Bone marrow (tissue), 2 donors: ENCODE measurements at regions not wholly inside any gene's neighbourhood (a gene's known extent, or its start where the extent isn't known, plus 50 kb on each side); places are given as distances from the start of the nearest gene placed in this dataset.
A peak's percentile ranks its signal among the peaks of the same experiment; 100 is the strongest.

Experiments used
- DNase-seq, 2 donors: peaks; one replicate each; lab custom pipeline; 2025; lab: John Stamatoyannopoulos, UW

DNA sequence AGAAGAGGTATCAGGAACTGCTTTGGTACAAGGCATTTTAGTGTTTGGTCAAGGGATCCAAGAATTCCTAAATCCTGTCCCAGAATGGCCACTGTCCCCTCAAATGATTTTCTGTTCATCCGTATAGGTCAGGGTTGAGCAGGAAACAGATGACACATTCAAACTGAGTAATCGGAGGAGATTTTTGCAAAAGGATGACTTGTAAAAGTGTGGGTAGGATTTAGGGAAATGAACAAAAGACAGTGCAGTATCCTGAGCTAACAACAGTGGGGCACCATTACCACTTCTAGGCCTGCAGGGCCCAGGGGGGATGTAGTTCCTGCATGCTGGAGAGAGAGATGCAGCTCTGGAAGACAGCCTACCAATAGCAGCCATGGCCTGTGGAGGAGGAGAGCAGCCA is 290.1 kb downstream of the ZSWIM6 start:
- DNase-seq, result no peak

DNA sequence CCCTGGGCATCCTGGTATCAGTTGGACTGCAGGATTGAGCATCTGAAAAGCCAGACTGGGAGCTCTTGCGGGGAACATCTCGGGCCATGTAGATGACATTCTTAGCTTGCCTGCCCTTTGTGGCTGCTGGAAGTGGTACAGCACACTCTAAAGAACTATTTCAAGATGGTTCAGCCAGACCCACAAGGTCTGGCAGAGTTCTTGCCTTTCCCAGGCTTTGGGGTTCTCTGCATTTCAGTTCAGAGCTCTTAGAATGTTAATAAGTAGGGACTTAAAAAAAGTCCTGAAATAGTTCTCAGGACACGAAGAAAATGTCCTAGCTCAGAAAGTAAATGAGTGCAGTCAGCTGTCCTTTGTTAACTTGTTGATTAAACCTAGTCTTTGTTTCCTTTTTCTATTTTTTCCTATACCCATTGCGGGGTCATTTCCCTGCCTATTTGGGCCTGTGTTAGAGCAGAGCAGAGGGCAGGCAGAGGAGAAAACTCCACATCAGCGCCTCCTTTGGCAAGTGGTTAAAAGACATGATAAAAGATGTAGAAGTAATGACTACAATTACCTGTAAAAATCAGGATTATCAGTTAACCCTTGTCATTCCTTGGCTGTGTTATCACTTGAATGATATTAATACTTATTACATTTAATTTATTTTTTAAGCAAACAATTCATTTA is 291.5 kb downstream of the ZSWIM6 start:
- no peak for DNase-seq

DNA sequence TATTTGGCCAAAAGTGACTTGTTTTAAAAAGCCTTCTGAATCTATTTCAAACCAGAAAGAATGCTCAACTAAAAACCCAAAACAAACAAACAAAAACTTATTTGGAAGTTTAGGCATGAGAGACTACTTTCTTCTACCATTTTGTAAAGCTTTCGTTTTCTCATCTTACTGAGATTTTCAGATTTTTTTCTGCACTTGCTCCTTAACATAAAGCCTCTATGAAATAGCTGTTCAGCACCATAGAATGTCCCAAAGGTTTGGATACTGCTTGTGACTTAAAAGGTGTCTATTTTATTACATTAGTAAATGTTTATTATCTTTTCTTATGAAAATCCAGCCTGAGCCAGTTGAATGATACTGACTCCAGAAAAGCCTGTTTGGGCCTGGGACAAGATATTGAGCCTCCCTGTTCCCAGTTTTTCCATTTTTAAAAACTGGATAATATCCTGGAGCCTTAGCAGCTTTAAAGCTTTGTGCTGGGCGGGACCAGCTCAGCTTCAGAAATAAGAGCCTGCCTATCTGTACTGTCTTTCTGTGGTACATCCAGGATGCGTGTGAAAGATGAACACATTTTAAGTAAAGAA is 292.6 kb downstream of the ZSWIM6 start:
- no peak for DNase-seq

GRCh38 chr5:61625137-61625561 is 293.1 kb downstream of the ZSWIM6 start:
- DNase-seq, result no peak

- peak in 1 of 2 donors; percentile 45 for DNase-seq
Observed at GRCh38 chr5:61625681-61626621, 293.9 kb downstream of the ZSWIM6 start.

DNA sequence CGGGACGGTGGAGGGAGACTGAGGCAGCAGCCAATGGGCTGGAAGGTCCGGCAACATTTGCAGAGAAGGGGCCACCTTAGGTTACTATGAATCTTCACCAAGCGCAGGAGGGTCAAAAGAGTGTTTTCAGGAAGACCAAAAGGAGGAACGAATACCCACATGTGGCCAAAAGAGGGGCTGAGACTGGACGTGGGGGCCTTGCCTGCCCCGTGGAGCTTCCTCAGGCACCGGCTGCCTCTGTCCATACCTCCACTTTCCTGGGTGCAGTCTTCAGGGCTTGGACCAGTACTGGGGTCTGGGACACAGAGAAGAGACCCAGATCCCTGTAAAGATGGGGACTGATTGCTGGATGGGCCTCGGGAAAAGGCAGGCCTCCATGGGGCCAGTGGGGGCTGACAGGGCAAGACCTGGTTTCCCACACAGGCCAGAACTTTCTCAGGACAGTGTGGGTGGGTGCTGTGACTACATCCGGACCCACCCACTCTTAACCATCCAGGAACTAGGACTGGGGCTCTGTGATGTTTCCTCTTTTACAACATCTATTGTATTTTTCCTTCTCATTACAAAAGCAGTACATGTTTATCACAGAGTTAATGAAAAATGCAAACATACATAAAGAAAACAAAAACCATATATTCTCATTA is 294.7 kb downstream of the ZSWIM6 start:
- DNase-seq, result peak in 1 of 2 donors; percentile 31

DNA sequence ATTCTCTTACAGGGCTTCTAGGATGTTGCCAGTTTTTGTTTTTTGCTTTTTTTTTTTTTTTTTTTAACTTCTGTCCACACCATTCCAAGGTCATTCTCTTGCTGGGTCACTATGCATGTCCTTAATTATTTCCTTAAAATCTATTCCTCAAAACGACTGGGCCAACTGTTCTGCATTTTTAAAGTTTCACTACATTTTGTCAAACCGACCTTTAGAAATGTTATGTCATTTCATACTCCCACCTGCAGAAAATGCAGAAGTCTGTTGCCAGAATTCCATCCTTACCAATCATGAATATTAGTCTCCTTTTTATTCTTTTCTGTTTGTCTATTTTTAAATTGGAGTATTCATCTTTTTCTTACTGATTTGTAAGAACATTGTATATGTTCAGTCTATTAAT is 295.5 kb downstream of the ZSWIM6 start:
- no peak for DNase-seq

- no peak for DNase-seq
Observed at GRCh38 chr5:61630908-61631307, 298.9 kb downstream of the ZSWIM6 start.

DNA sequence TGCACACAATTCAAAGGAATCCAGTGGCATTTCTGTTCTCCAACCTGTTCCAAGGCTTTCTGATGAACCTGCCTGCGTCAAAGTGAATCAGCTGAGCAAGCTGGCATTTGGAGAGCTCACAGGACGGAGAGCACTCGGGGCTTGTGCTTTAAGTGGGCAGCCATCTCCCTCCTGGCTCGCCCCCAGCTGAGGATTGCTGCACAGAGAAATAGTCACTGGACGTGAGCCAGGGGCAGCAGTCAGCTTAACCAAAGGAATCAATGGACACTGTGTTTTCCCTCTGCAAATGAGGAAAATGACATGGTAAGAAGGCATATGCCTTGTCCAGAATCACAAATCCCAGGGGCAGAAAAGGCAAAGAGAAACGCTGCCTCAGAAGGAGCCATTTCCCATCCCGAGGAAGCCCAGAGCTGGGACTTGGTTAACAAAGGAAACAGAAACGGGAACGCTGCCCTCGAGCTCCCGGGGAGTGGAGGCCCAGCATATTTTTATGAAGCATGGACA is 299.4 kb downstream of the ZSWIM6 start:
- no peak for DNase-seq

GRCh38 chr5:61632064-61632463 is 300.0 kb downstream of the ZSWIM6 start:
- no peak for DNase-seq

DNA sequence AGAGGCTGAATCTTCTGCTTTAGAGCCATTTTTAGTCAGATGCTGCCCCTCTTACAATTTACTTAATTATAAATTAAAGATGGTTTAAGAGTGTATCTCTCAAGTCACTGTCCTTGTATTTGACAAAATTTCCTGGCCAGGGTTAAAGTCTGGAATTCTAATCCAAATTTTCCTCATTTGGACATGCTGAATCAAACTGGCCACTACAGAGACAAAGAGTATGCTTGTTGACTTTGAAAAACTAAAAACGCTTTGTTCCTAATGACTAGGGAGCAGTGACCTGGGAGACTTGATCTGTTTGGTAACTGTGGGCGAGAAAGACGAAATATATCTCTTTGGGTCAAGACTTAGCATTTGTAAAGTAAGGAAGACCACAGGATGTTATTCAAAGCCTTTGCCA is 303.2 kb downstream of the ZSWIM6 start:
- no peak for DNase-seq

- no peak for DNase-seq
Observed at GRCh38 chr5:61637566-61637965, 305.5 kb downstream of the ZSWIM6 start.

DNA sequence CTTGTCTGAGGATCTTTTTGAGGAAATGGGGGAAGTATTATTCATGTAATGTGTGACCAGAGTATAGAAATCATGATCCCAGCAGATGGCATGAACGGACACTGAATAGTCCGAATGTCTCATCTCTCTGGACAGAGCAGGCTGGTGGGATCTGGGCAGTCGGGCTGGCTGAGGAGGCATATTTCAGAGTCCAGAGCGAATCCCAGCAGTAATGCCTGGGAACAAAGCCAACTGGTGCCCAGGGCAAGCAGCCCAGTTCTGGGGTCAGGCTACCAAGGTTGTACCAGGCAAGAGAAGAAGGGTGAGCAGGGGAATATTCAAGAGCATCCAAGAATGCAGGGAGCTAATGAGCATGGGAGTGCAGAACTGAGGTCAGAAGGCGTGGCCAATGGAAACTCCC is 306.4 kb downstream of the ZSWIM6 start:
- DNase-seq, result no peak

- no peak for DNase-seq
Observed at GRCh38 chr5:61640179-61641021, 308.3 kb downstream of the ZSWIM6 start.

DNA sequence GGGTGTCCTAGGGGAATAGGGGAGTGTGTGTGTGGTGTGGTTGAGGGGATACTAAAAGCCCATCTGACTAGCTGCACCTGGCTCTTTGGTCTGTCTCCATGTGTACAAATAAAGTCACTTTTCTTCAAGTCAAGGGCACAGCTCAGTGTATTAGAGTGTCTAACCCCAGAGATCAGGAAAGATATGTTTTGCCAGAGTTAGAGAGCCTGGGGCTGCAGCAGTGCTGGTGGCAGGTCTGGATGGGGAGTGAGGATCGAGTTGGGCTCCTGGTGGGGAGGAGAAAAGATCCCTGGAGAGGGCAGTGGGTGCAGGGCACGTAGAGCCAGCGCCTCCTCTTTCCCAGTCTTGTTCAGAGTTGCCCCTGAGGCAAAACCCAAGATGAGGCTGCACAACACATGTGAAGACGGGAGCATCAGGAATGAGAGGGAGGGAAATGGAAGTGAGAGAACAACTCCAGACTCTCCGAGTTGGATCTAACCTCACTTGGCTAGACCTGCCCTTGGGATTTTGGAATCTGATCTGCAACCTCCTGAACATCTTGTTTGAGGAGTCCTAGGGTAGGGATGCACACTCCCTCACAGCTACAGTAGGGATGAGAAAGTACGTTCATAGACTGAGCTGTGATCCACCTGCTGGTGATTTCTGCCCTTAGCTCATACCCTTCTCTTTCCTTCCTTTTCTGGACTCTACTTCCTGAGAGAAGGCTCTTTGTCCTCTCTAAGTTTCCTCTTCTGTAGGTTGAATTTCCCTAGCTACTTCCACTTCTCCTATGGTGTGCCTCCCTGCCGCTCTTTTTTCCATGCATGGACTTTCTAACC is 309.9 kb downstream of the ZSWIM6 start:
- no peak for DNase-seq

GRCh38 chr5:61647672-61648071 is 315.6 kb downstream of the ZSWIM6 start:
- no peak for DNase-seq

DNA sequence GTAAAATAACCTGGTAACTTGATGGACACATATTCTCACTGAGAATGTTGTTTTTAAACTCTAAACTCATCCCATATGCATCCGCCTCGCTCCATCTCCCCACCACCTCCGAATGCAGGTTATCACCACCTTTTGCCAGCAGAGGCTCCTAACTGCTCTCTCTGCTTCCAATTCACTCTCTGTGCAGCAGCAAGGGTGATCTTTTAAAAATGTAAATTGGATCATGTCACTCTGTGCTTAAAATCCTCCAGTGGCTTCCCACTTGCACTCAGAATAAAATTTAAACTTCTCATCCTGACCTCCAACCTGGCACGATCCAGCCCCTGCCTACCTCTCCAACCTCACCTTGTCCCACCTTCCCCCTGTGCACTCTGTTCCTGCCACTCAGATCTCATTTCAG is 317.2 kb downstream of the ZSWIM6 start:
- no peak for DNase-seq

DNA sequence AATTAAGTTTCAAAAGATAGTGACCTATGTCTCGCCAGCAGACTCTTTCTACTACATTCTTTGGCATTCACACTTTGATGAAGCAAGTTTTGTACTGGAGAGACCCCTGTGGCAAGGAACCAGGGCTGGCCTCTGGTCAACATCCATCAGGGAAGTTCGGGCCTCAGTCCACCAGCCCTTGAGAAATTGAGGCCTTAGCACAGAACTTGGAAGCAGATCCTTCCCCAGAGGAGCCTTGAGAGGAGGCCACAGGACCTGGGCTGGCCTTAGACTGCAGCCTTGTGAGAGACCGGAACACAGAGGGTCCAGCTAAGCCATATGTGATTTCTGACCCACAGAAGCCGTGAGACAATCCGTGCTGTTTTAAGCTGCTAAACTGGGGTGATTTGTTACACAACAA is 317.9 kb downstream of the ZSWIM6 start:
- DNase-seq, result no peak

DNA sequence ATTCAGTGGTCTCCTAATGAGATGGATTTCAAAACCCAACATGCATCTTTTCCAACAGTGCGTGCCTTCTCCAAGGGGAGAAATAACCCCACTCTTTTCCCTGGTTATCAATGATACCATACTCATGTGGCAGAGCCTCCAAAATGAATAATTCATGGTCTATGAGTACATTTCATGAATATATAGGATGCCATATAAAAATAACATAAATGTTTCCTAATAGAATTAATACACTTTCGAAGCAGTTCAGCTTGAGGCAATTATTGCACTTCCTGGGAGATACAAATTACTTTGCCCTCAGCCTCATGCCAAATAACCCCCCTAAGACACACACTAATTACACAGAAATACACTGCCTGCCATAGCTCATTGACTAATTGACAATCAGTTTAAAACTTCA is 318.6 kb downstream of the ZSWIM6 start:
- no peak for DNase-seq

DNA sequence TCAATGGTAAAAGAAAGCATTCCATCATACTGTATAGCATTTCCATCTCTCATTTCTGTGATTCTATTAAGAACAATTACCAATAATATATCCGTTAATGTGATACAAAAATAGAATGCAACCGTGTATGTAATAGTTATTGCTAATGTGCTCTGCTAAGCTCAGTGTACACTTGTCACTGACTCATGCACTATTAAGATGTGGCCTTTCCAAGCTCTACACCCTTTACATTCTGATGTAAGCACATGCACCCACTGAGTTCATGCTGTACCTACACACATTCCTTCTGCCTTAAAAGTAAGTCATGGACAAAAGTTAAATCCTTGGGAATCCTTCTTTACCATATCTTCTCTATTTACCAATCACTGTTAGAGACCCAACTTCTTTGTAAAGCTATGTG is 319.1 kb downstream of the ZSWIM6 start:
- DNase-seq, result no peak
